Esophagus muscularis mucosa (tissue), 3 donors: ENCODE measurements at regions not wholly inside any gene's neighbourhood (a gene's known extent, or its start where the extent isn't known, plus 50 kb on each side); places are given as distances from the start of the nearest gene placed in this dataset.

Source experiments
- POLR2A ChIP-seq: fragments of 450-650 bp; IDR thresholded peaks from one replicate; pipeline ENCODE4 v1.6.1; 2017; ENCODE audit warnings: antibody characterized with exemption, moderate library complexity, mild to moderate bottlenecking, low read depth
- POLR2AphosphoS5 ChIP-seq, 2 donors: sonication (generic); formaldehyde crosslinking; IDR thresholded peaks; one replicate each; pipeline ENCODE4 v1.6.1; 2017; ENCODE audit warnings: antibody characterized with exemption in 2 of 2
- TF ChIP-seq, protein P1 (sequence below), 3 experiments: fragments of 200-600 bp in 2 of 3; fragments of 450-650 bp in 1 of 3; sonication (generic) in 2 of 3; IDR thresholded peaks; one replicate each; pipeline ENCODE4 v1.5.1; 2017 to 2019; ENCODE audit warnings: antibody characterized with exemption in 3 of 3, mild to moderate bottlenecking in 2 of 3, moderate library complexity in 1 of 3

DNA sequence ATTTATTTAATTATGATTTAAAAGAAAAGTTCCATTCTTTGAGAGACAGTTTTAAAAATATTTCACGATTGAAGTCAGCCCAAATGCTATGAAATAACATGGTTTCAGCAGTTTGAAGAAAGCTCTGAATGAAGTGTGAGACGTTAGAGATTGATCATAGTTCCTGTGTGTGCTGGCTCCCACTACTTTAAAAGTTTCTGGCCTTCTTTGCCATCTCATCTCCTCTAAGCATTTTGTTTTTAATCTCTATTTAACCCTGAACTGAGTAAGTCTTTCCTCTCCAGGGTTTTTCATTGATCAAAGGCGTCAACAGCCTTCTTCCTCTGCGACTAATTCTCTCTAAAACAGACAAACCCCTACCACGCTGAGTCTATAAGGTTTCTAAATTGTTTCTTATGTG lies 225.3 kb upstream of the B3GALT2 start:
- TF ChIP-seq, protein P1, sequence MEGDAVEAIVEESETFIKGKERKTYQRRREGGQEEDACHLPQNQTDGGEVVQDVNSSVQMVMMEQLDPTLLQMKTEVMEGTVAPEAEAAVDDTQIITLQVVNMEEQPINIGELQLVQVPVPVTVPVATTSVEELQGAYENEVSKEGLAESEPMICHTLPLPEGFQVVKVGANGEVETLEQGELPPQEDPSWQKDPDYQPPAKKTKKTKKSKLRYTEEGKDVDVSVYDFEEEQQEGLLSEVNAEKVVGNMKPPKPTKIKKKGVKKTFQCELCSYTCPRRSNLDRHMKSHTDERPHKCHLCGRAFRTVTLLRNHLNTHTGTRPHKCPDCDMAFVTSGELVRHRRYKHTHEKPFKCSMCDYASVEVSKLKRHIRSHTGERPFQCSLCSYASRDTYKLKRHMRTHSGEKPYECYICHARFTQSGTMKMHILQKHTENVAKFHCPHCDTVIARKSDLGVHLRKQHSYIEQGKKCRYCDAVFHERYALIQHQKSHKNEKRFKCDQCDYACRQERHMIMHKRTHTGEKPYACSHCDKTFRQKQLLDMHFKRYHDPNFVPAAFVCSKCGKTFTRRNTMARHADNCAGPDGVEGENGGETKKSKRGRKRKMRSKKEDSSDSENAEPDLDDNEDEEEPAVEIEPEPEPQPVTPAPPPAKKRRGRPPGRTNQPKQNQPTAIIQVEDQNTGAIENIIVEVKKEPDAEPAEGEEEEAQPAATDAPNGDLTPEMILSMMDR (IDR thresholded peaks at IDR 0.05), result no peak
- TF ChIP-seq POLR2AphosphoS5 (IDR thresholded peaks at IDR 0.05) (no peak), POLR2A (no peak)
